Upper lobe of right lung (tissue), 1 donor: ENCODE measurements at regions not wholly inside any gene's neighbourhood (a gene's known extent, or its start where the extent isn't known, plus 50 kb on each side); places are given as distances from the start of the nearest gene placed in this dataset.

Experiments
- ATAC-seq: fragments of 200-7000 bp; cut with Tn5 transposase; one replicate; pipeline ENCODE4 v1.9.1; 2020; ENCODE audit warnings: mild to moderate bottlenecking, moderate library complexity
- DNase-seq: peaks from one replicate; pipeline ENCODE4 v3.0.0-alpha.2; 2020
- H3K27ac ChIP-seq: fragments of 200-600 bp; one replicate; pipeline ENCODE4 v1.8.0; 2022
- H3K27me3 ChIP-seq: fragments of 200-600 bp; one replicate; pipeline ENCODE4 v1.8.0; 2022; ENCODE audit warnings: mild to moderate bottlenecking
- H3K36me3 ChIP-seq: fragments of 200-600 bp; one replicate; pipeline ENCODE4 v1.8.0; 2022
- H3K4me1 ChIP-seq: fragments of 200-600 bp; one replicate; pipeline ENCODE4 v1.8.0; 2022
- H3K4me3 ChIP-seq: fragments of 200-600 bp; one replicate; pipeline ENCODE4 v1.8.0; 2022; ENCODE audit warnings: mild to moderate bottlenecking
- H3K9me3 ChIP-seq: fragments of 200-600 bp; one replicate; pipeline ENCODE4 v1.8.0; 2022
- CTCF ChIP-seq: fragments of 200-600 bp; IDR thresholded peaks from one replicate; pipeline ENCODE4 v1.8.0; 2022; ENCODE audit warnings: antibody characterized with exemption
- intact Hi-C: fragments of 100-400 bp; cut with DNase I; formaldehyde crosslinking; loops from one replicate; pipeline ENCODE4 v1.11.0; 2022
- donor health status: DM: no; HTN: yes; CAD: no; lungs with severe emphysema.

GRCh38 chr4:117800636-117801035, 233.7 kb upstream of the NDST3 start:
- ATAC-seq = no peak
- H3K4me1 ChIP-seq = no peaks in the 10 kb centered on the region
- H3K9me3 ChIP-seq = no peaks in the 10 kb centered on the region
- H3K4me3 ChIP-seq = no peak overlapping the region
- H3K27ac ChIP-seq = no peak overlapping the region
- H3K36me3 ChIP-seq = no peaks in the 10 kb centered on the region
- no peak for TF ChIP-seq CTCF
- DNase-seq = no peak
- no peaks in the 10 kb centered on the region for H3K27me3 ChIP-seq
- intact Hi-C loops = no loop called here

- TF ChIP-seq CTCF = no peak
- no peaks in the 10 kb centered on the region for H3K4me1 ChIP-seq
- H3K36me3 ChIP-seq = no peaks in the 10 kb centered on the region
- H3K9me3 ChIP-seq = no peaks in the 10 kb centered on the region
- intact Hi-C loops = no loop called here
- ATAC-seq (no peak), DNase-seq (no peak)
- no peak overlapping the region for H3K27ac ChIP-seq
- no peaks in the 10 kb centered on the region for H3K27me3 ChIP-seq
- H3K4me3 ChIP-seq = no peak overlapping the region
These were observed 232.5 kb upstream of the NDST3 start for GRCh38 chr4:117801756-117802155.

- Histone ChIP-seq H3K4me1 (no peaks in the 10 kb centered on the region), H3K27ac (no peak overlapping the region), H3K27me3 (no peaks in the 10 kb centered on the region), H3K4me3 (no peak overlapping the region), H3K9me3 (no peaks in the 10 kb centered on the region), H3K36me3 (no peaks in the 10 kb centered on the region)
- ATAC-seq = no peak
- TF ChIP-seq CTCF = no peak
- intact Hi-C loops = no loop called here
- DNase-seq = no peak
These were observed 222.6 kb upstream of the NDST3 start for GRCh38 chr4:117811731-117812130.

DNA sequence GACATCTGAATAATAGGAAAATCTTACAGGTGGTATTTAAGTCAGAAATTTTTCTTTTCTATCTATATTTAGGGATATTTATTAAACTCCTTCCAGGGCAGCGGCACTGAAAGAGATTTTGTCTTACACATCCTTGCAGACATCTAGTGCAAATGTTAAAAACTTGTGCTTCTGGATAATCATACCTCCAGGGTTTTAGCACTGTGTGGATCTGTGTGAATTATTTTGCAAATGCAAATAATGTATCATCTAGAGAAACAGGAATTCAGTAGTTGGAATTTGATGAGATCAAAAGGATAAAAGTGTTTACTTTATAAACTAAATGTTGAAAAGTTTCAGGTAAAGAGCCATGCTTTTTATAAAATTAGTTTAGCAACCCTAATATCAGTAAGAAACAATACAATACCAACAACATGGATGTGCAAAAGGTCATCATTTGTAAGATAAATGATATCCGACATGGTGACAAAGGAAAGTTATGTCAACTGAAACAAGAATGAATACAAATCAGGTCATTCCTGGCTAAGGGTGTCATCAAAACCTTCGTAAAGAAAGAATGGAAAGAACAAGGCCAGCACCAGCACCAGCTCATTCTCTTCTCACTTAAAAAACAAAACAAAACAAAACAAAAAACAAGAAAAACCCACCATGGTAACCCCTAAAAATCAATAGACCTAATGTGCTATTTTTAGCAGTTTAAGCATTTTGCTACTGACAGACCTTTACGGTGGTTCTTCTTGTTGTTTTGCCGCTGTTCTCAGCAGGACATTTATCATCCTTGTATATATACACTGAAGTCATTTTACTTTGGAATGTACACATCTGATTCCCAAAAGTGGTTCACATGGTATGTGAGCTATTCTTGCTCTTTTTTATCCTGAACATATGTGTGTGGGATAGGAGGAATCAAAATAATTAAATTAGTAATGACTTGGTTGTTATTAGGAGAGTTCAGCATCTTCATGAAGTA, 219.7 kb upstream of the NDST3 start:
- TF ChIP-seq CTCF = no peak
- ATAC-seq (no peak), DNase-seq (no peak)
- intact Hi-C loops = no loop called here
- Histone ChIP-seq H3K27ac (no peak overlapping the region), H3K4me1 (no peaks in the 10 kb centered on the region), H3K4me3 (no peak overlapping the region), H3K9me3 (no peaks in the 10 kb centered on the region), H3K27me3 (no peaks in the 10 kb centered on the region), H3K36me3 (no peaks in the 10 kb centered on the region)

GRCh38 chr4:117817301-117817700, 217.0 kb upstream of the NDST3 start:
- ATAC-seq (no peak), DNase-seq (no peak)
- Histone ChIP-seq H3K9me3 (no peaks in the 10 kb centered on the region), H3K4me1 (no peaks in the 10 kb centered on the region), H3K36me3 (no peaks in the 10 kb centered on the region), H3K27ac (no peak overlapping the region), H3K4me3 (no peak overlapping the region), H3K27me3 (no peaks in the 10 kb centered on the region)
- intact Hi-C loops = no loop called here
- TF ChIP-seq CTCF = no peak
